ENCODE measurements at regions not wholly inside any gene's neighbourhood (a gene's known extent, or its start where the extent isn't known, plus 50 kb on each side); places are given as distances from the start of the nearest gene placed in this dataset.

GRCh38 chr3:94904156-94904674 is 841.4 kb downstream of the NSUN3 start:
- H3K27me3 Mint-ChIP-seq (ENCODE audit: low read depth): no peaks in the 10 kb centered on the region
- TF ChIP-seq ZNF263 (CRISPR knock-in tag; IDR thresholded peaks at IDR 0.05; ENCODE audit: low read depth) (no peak), SMAD4 (CRISPR knock-in tag; IDR thresholded peaks at IDR 0.05) (no peak), E2F4 (CRISPR knock-in tag; IDR thresholded peaks at IDR 0.05; ENCODE audit: borderline replicate concordance, low read depth) (no peak), ZNF416 (CRISPR knock-in tag; IDR thresholded peaks at IDR 0.05) (no peak), FOXJ3 (CRISPR knock-in tag; IDR thresholded peaks at IDR 0.05; ENCODE audit: borderline replicate concordance) (no peak), TCF7 (CRISPR knock-in tag; IDR thresholded peaks at IDR 0.05; ENCODE audit: low read depth) (no peak), CBFB (CRISPR knock-in tag; IDR thresholded peaks at IDR 0.05; ENCODE audit: low read depth) (no peak), AFF4 (CRISPR knock-in tag; IDR thresholded peaks at IDR 0.05; ENCODE audit: borderline replicate concordance) (no peak), USF1 (CRISPR knock-in tag; IDR thresholded peaks at IDR 0.05) (no peak), MYBL2 (CRISPR knock-in tag; IDR thresholded peaks at IDR 0.05) (no peak), ZNF425 (CRISPR knock-in tag; conservative IDR thresholded peaks at IDR 0.05) (no peak), ZNF281 (CRISPR knock-in tag; IDR thresholded peaks at IDR 0.05) (no peak), GRHL2 (CRISPR knock-in tag; IDR thresholded peaks at IDR 0.05; ENCODE audit: insufficient replicate concordance, severe bottlenecking) (no peak), SOX15 (CRISPR knock-in tag; IDR thresholded peaks at IDR 0.05) (no peak), CDX4 (CRISPR knock-in tag; IDR thresholded peaks at IDR 0.05; ENCODE audit: borderline replicate concordance) (no peak), NFE2L1 (CRISPR knock-in tag; IDR thresholded peaks at IDR 0.05) (no peak), ZMAT4 (CRISPR knock-in tag; IDR thresholded peaks at IDR 0.05) (no peak), ARID4B (CRISPR knock-in tag; IDR thresholded peaks at IDR 0.05; ENCODE audit: borderline replicate concordance) (no peak), TP53 (CRISPR knock-in tag; IDR thresholded peaks at IDR 0.05) (no peak)
- ChIA-PET CTCF (no interaction called here), POLR2A (no interaction called here)
- no peak overlapping the region for H3K4me3 Mint-ChIP-seq
- no peak overlapping the region for H3K27ac Mint-ChIP-seq
- ATAC-seq (no peak), DNase-seq (ENCODE audit: low spot score) (no peak)
- H3K9me3 Mint-ChIP-seq: no peaks in the 10 kb centered on the region
- H3K36me3 Mint-ChIP-seq: no peaks in the 10 kb centered on the region
- peaks cover 2% of the 10 kb centered on the region; the same call in 1 of the 2 replicates for H3K4me1 Mint-ChIP-seq

Data from WTC11 (cell line).